H1 (cell line): ENCODE measurements at regions not wholly inside any gene's neighbourhood (a gene's known extent, or its start where the extent isn't known, plus 50 kb on each side); places are given as distances from the start of the nearest gene placed in this dataset.

Experiments used
- CTCF ChIA-PET: fragments of 300-600 bp; sonication (Branson Sonifier 250); formaldehyde crosslinking; loops from one replicate; lab custom pipeline; 2021; ENCODE audit not compliant: partially characterized antibody; lab: Charles Lee
- POLR2A ChIA-PET: fragments of 300-600 bp; sonication (Branson Sonifier 250); formaldehyde crosslinking; loops from one replicate; lab custom pipeline; 2021; ENCODE audit warnings: inconsistent platforms; ENCODE audit not compliant: partially characterized antibody; lab: Charles Lee
- DNase-seq, 2 experiments: peaks; one replicate each; pipeline versions ENCODE4 v3.0.0 to v3.0.0-alpha.2; 2010 to 2022; ENCODE audit warnings: low spot score in 2 of 2, low read depth in 1 of 2, mixed read lengths in 1 of 2
- FAIRE-seq: peaks from 2 replicates; lab custom pipeline; 2011; peaks lifted over from hg19 to GRCh38; lab: Jason Lieb, UNC
- H2AFZ ChIP-seq: 2 replicates; pipeline ENCODE4 v1.8.1; 2012; ENCODE audit warnings: low read length, inconsistent platforms
- H2AK5ac ChIP-seq: 2 replicates; pipeline ENCODE4 v1.6.1; 2013; ENCODE audit warnings: low read depth, low read length
- H2BK120ac ChIP-seq: replicated peaks from 2 replicates; pipeline ENCODE3; 2013; ENCODE audit warnings: low read depth, low read length, inconsistent platforms
- H2BK12ac ChIP-seq: 2 replicates; pipeline ENCODE4 v1.6.1; 2013; ENCODE audit warnings: low read depth, low read length
- H2BK15ac ChIP-seq: 2 replicates; pipeline ENCODE4 v1.6.1; 2013; ENCODE audit warnings: low read length
- H2BK20ac ChIP-seq: 2 replicates; pipeline ENCODE4 v1.6.1; 2013; ENCODE audit warnings: low read length
- H2BK5ac ChIP-seq: 2 replicates; pipeline ENCODE4 v1.6.1; 2013; ENCODE audit warnings: low read depth, low read length
- H3K14ac ChIP-seq: 2 replicates; pipeline ENCODE4 v1.6.1; 2013; ENCODE audit warnings: inconsistent platforms; ENCODE audit not compliant: insufficient read length
- H3K18ac ChIP-seq: 2 replicates; pipeline ENCODE4 v1.6.1; 2013; ENCODE audit warnings: low read length; ENCODE audit errors: extremely low read depth
- H3K23ac ChIP-seq: 2 replicates; pipeline ENCODE4 v1.6.1; 2013; ENCODE audit warnings: inconsistent platforms; ENCODE audit not compliant: insufficient read length
- H3K23me2 ChIP-seq: 2 replicates; pipeline ENCODE4 v1.6.1; 2013; ENCODE audit warnings: low read depth, low read length
- H3K27ac ChIP-seq: 2 replicates; pipeline ENCODE4 v1.6.1; 2011; ENCODE audit warnings: low read depth, low read length, inconsistent platforms
- H3K27me3 ChIP-seq, 4 experiments: replicated peaks in 1 of 4; 1 replicate in 1 of 4; 2 replicates in 3 of 4; pipeline versions ENCODE4 v1.6.1 to v1.8.1; 2011 to 2013; ENCODE audit warnings: low read length in 3 of 4, mild to moderate bottlenecking in 3 of 4, inconsistent platforms in 2 of 4, mixed read lengths in 2 of 4, moderate library complexity in 1 of 4; ENCODE audit not compliant: control insufficient read depth in 3 of 4, insufficient read depth in 3 of 4; ENCODE audit errors: extremely low read depth in 1 of 4
- H3K36me3 ChIP-seq, 4 experiments: 2 replicates each; pipeline versions ENCODE4 v1.6.1 to v1.8.1; 2011 to 2013; ENCODE audit warnings: mild to moderate bottlenecking in 4 of 4, low read length in 3 of 4, moderate library complexity in 2 of 4, control low read depth in 1 of 4, inconsistent platforms in 1 of 4; ENCODE audit not compliant: insufficient read depth in 4 of 4, control insufficient read depth in 2 of 4
- H3K4ac ChIP-seq: replicated peaks from 2 replicates; pipeline ENCODE3; 2013; ENCODE audit warnings: low read length, low read depth, mixed read lengths, inconsistent platforms; ENCODE audit not compliant: insufficient read length
- H3K4me1 ChIP-seq, 4 experiments: replicated peaks in 1 of 4; 1 replicate in 1 of 4; 2 replicates in 3 of 4; pipeline versions ENCODE4 v1.6.1 to v1.8.1; 2011 to 2013; ENCODE audit warnings: low read length in 3 of 4, inconsistent platforms in 2 of 4, mixed read lengths in 1 of 4; ENCODE audit not compliant: insufficient read depth in 4 of 4, control insufficient read depth in 3 of 4
- H3K4me2 ChIP-seq, 2 experiments: 2 replicates each; pipeline versions ENCODE4 v1.6.1 to v1.8.1; 2011 to 2013; ENCODE audit warnings: low read depth in 2 of 2, low read length in 2 of 2, control low read depth in 1 of 2, inconsistent platforms in 1 of 2, mild to moderate bottlenecking in 1 of 2; ENCODE audit not compliant: insufficient read depth in 1 of 2
- H3K4me3 ChIP-seq, 4 experiments: fragments of 200-600, 300-600 bp in 1 of 4; sonication (generic), shearing (Covaris generic), sonication (Bioruptor Twin) in 1 of 4; 2 replicates each; pipeline versions ENCODE4 v1.5.1 to v1.8.1; 2011 to 2016; ENCODE audit warnings: low read length in 4 of 4, low read depth in 3 of 4, control low read depth in 2 of 4, inconsistent platforms in 2 of 4, mild to moderate bottlenecking in 2 of 4, mixed read lengths in 1 of 4, moderate library complexity in 1 of 4; ENCODE audit not compliant: insufficient read depth in 2 of 4; ENCODE audit errors: extremely low read depth in 1 of 4
- H3K56ac ChIP-seq: replicated peaks from 2 replicates; pipeline ENCODE3; 2013; ENCODE audit warnings: low read depth, mild to moderate bottlenecking, mixed read lengths, low read length, inconsistent platforms; ENCODE audit not compliant: insufficient read length
- H3K79me1 ChIP-seq: 2 replicates; pipeline ENCODE4 v1.6.1; 2013; ENCODE audit warnings: low read depth, low read length, control low read depth
- H3K79me2 ChIP-seq, 2 experiments: 2 replicates each; pipeline versions ENCODE4 v1.6.1 to v1.8.1; 2012 to 2013; ENCODE audit warnings: low read length in 2 of 2, mild to moderate bottlenecking in 2 of 2, inconsistent platforms in 1 of 2; ENCODE audit not compliant: insufficient read depth in 2 of 2, control insufficient read depth in 1 of 2
- H3K9ac ChIP-seq, 4 experiments: replicated peaks in 1 of 4; 1 replicate in 1 of 4; 2 replicates in 3 of 4; pipeline versions ENCODE4 v1.6.1 to v1.8.1; 2011 to 2013; ENCODE audit warnings: low read depth in 3 of 4, low read length in 3 of 4, control low read depth in 2 of 4, mild to moderate bottlenecking in 2 of 4, moderate library complexity in 2 of 4, inconsistent platforms in 1 of 4; ENCODE audit errors: extremely low read depth in 1 of 4
- H3K9me3 ChIP-seq, 2 experiments: 2 replicates each; pipeline versions ENCODE4 v1.6.1 to v1.8.1; 2012 to 2013; ENCODE audit warnings: mild to moderate bottlenecking in 2 of 2, moderate library complexity in 2 of 2, control low read depth in 1 of 2, inconsistent platforms in 1 of 2, low read depth in 1 of 2, low read length in 1 of 2, mixed read lengths in 1 of 2; ENCODE audit not compliant: insufficient read depth in 2 of 2
- H4K20me1 ChIP-seq, 2 experiments: replicated peaks in 1 of 2; 2 replicates each; pipeline versions ENCODE3 to v1.8.1; 2011 to 2013; ENCODE audit warnings: inconsistent platforms in 2 of 2, low read length in 2 of 2, mild to moderate bottlenecking in 1 of 2; ENCODE audit not compliant: insufficient read depth in 2 of 2, control insufficient read depth in 1 of 2
- H4K5ac ChIP-seq: 2 replicates; pipeline ENCODE4 v1.6.1; 2013; ENCODE audit warnings: low read length, low read depth, mixed read lengths, inconsistent platforms; ENCODE audit not compliant: insufficient read length
- H4K8ac ChIP-seq: 2 replicates; pipeline ENCODE4 v1.8.0; 2013; ENCODE audit warnings: mild to moderate bottlenecking, moderate library complexity, low read length, inconsistent platforms; ENCODE audit not compliant: insufficient read depth; ENCODE audit errors: extremely low read depth
- H4K91ac ChIP-seq: replicated peaks from 2 replicates; pipeline ENCODE3; 2013; ENCODE audit warnings: low read length, mixed read lengths, inconsistent platforms; ENCODE audit not compliant: insufficient read length
- CTCF ChIP-seq, 3 experiments: IDR thresholded peaks; 1 replicate in 2 of 3; 2 replicates in 1 of 3; pipeline versions ENCODE4 v1.5.1 to v1.6.1; 2011; ENCODE audit warnings: low read length in 3 of 3, mild to moderate bottlenecking in 3 of 3, inconsistent platforms in 2 of 3, low read depth in 1 of 3, moderate library complexity in 1 of 3; ENCODE audit not compliant: insufficient read depth in 1 of 3; ENCODE audit errors: control extremely low read depth in 1 of 3
- GABPA ChIP-seq: IDR thresholded peaks from 2 replicates; pipeline ENCODE4 v1.6.1; 2011; ENCODE audit warnings: mild to moderate bottlenecking, low read length, moderate library complexity, borderline replicate concordance; ENCODE audit not compliant: insufficient read depth
- RAD21 ChIP-seq, 2 experiments: IDR thresholded peaks in 1 of 2; conservative IDR thresholded peaks in 1 of 2; 2 replicates each; pipeline ENCODE4 v1.6.1; 2011; ENCODE audit warnings: low read depth in 2 of 2, low read length in 2 of 2, improper control_type of control experiment in 1 of 2, inconsistent platforms in 1 of 2, mild to moderate bottlenecking in 1 of 2, moderate library complexity in 1 of 2
- WGBS, 2 experiments: shearing (Covaris generic) in 1 of 2; methylation state at CpG; one replicate each; pipeline versions ENCODE4 v1.1.6 to v1.1.7; 2013 to 2015; ENCODE audit warnings: low lambda C conversion rate in 2 of 2, mixed read lengths in 2 of 2, inconsistent platforms in 1 of 2, low coverage in 1 of 2, missing lambda C conversion rate in 1 of 2; ENCODE audit not compliant: insufficient replicate concordance in 2 of 2, insufficient coverage in 1 of 2, insufficient read length in 1 of 2; ENCODE audit errors: extremely low coverage in 1 of 2, missing lambda C conversion rate in 1 of 2; 5-methylcytosine and 5-hydroxymethylcytosine counted together

GRCh38 chr15:35206060-35206675 lies 121.1 kb upstream of the NANOGP8 start:
- Histone ChIP-seq H3K23ac (no peak overlapping the region), H3K23me2 (no peaks in the 10 kb centered on the region), H3K4me2 (no peak overlapping the region), H2BK20ac (no peak overlapping the region), H3K36me3 (no peaks in the 10 kb centered on the region), H3K18ac (no peak overlapping the region), H2AK5ac (no peak overlapping the region), H3K4me3 (no peak overlapping the region), H4K8ac (no peak overlapping the region), H3K4ac (no peak overlapping the region), H2BK5ac (no peak overlapping the region), H4K5ac (no peak overlapping the region), H3K56ac (no peak overlapping the region), H3K79me2 (no peaks in the 10 kb centered on the region), H4K91ac (no peak overlapping the region), H3K79me1 (no peaks in the 10 kb centered on the region), H3K9ac (no peak overlapping the region), H3K9me3 (no peaks in the 10 kb centered on the region), H3K27me3 (no peaks in the 10 kb centered on the region), H3K14ac (no peak overlapping the region), H2BK120ac (no peak overlapping the region), H3K27ac (no peak overlapping the region), H2BK12ac (no peak overlapping the region), H2BK15ac (no peak overlapping the region), H2AFZ (no peak overlapping the region), H4K20me1 (no peaks in the 10 kb centered on the region), H3K4me1 (no peaks in the 10 kb centered on the region)
- POLR2A ChIA-PET: no interaction called here
- FAIRE-seq (peak; percentile 86), DNase-seq (peak in 1 of 2 experiments; percentile 56)
- TF ChIP-seq GABPA (no peak), CTCF (IDR thresholded peaks at IDR 0.05; ENCODE audit: control extremely low read depth in 1 of 3, insufficient read depth in 1 of 3, low read depth in 1 of 3, low read length in 3 of 3) (peak in 2 of 3 experiments; percentile 41 to 70; a peak in 2 of 4 replicates), RAD21 (IDR thresholded peaks at IDR 0.05 in 1 of 2, conservative IDR thresholded peaks at IDR 0.05 in 1 of 2; ENCODE audit: low read depth in 2 of 2, low read length in 2 of 2) (peak; percentile 33 to 47; a peak in 3 of 4 replicates)
- 92% methylated on average over 2 of the region's 2 CpGs; no CpG with 5 or more reads in 1 of the 2 experiments for WGBS, 2 experiments
- CTCF ChIA-PET: interaction anchor here (0.6 to 2.0 kb wide), 15 partner anchors 9 to 151 kb away, joined by 3 to 6 read pairs (median 3); no protein-coding TSS in a partner anchor
